Bone marrow (tissue), 2 donors: ENCODE measurements at regions not wholly inside any gene's neighbourhood (a gene's known extent, or its start where the extent isn't known, plus 50 kb on each side); places are given as distances from the start of the nearest gene placed in this dataset.

Experiments
- DNase-seq, 2 donors: peaks; one replicate each; lab custom pipeline; 2025; lab: John Stamatoyannopoulos, UW

DNA sequence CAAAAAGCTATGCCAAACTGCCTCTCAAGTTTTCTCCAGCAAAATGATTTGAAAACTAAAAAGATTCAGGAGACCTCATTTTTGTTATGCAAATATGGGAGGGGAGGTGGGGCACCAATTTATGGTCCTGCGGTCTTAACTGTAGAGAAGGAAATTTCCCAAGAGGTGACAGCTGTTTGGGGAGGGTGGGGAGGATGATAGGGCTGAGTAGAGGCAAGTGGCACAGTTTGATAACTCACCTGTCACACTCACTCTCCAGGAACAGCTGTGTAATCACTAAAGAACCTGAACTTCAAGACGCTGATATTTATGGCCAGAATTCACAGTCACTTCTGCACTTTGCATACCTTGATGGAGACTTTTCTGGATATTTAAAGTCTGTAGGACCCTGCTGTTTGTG is 232.9 kb upstream of the STARD13 start:
- no peak for DNase-seq

DNA sequence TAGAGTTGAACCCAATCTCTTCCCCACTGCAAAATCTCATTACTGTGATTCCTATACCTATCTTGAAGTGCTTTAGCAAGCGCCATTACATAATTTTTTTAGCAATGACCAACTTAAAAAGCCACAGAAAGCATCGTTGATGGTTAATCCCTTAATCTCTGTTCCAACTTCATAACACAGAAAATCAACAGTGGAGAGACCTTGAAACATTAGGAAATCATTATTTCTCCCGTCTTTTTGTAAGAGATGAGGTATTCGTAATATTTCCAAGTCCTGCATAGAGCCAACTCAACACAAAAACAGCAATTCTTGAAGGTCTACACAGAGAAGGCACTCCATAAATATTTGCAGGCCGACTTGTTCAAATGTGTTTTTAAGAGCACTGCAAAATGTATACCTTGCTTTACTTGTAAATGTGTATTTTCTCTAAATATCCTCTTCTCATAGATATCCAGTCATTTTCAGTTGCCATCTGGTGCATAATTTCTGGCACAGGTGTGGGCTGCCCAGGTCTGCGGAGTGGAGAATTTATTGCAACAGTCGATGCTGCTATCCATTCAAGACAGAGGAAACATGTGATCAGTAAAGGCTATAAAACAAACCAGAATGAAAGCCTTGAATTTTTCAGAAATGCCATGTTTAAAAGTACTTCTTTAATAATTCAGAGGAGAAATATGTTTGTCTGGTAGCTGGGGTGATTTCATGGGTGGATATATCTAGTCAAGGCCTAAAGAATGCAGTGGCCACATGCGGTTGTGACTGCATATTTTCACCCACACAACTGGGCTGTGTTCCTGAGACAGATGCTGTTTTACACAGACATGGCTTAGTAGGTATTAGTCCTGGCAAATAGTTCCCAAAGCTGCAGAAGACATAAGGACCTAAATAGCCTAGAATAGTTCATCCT is 234.3 kb upstream of the STARD13 start:
- no peak for DNase-seq

DNA sequence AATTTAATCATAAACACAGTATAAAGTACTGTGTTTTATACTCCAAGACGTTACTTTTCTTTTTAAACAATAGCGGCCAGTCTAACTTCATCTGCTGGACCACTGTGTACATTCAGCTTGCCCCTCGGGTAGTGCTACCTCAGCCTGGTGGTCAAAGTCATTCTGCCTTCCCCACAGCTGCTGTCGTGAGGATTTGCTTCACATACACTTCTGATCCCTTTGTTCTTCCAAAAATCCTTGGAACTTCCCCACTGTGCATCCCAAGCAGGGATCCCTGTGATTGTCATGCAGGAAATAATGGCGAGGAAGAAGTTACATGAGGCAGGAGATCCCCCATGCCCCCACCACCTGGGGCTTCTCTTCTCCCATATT is 234.9 kb upstream of the STARD13 start:
- no peak for DNase-seq

- DNase-seq, result no peak
Measured at GRCh38 chr13:33524086-33524485, 238.5 kb upstream of the STARD13 start.

- DNase-seq, result no peak
Measured at GRCh38 chr13:33525763-33526162, 240.2 kb upstream of the STARD13 start.

- DNase-seq, result no peak
Measured at GRCh38 chr13:33526718-33527117, 241.2 kb upstream of the STARD13 start.

- DNase-seq, result peak in 1 of 2 donors; percentile 44
Measured at GRCh38 chr13:33528896-33529295, 243.3 kb upstream of the STARD13 start.

DNA sequence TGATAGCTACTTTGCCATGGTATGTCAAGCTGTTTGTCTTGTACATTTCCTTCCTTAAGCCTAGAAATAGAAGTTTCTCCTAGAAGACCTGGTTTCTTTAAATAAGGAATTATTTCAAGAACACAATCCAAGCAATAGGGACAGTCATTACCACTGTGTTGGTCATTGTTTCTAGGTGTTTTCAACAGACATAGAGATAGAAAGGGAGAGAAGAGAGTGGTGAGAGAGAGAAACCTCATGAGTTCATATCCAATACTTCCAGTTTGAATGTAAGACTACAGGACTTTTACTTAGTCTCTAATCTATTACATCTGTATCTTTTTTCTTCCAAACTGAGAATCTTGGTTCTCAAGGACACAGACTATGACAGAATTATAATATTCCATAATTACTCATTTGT is 245.9 kb upstream of the STARD13 start:
- DNase-seq, result no peak

DNA sequence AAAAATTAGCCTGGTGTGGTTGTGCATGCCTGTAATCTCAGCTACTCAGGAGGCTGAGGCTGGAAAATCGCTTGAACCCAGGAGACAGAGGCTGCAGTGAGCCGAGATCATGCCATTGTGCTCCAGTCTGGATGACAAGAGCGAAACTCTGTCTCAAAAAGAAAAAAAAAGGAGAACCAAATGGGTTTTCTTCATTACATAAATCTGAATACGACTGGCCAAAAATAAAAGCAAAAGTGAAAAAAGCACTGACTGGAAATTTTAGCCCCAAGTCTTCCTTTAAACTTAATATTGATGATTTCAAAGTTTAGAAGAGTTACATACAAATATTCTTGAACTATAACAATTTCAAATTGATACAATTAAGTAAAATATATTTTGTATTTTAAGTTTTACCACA is 249.5 kb upstream of the STARD13 start:
- DNase-seq, result no peak

DNA sequence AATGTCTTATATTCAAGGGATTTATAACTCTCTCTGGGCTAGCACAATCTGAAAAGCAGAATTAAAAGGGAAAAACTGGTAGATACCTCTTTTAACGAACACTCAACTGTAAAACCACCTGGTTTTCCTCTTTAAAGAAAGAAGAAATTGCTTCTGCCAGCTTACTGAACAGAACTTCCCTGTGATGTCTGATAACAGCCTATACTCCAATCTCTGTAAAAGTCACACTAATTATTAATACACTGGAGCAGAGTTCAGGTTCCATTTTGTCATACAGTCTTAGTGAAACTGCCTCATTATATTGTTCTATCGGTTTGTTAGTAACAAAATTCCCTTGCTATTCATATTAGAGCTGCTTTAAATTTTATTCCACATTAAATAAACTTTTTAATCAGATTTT is 251.0 kb upstream of the STARD13 start:
- DNase-seq, result no peak

DNA sequence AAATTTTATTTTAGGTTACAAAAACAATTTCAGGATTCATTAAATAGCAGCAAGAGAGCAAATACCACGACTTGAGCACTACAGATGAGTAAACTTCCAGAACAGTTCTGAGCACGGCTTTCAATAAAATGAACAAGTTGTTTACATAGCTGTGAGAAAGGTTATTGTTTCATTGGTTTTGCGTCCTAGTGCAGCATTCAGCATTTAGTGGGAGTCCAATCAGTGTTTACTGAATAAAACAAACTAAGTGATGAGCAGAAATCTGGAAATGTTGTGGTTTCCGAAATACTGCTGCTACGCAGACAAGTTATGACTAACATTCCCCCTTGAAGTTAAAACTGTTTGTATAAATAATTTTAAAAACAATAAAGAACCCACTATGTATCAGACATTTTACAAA is 251.5 kb upstream of the STARD13 start:
- no peak for DNase-seq

DNA sequence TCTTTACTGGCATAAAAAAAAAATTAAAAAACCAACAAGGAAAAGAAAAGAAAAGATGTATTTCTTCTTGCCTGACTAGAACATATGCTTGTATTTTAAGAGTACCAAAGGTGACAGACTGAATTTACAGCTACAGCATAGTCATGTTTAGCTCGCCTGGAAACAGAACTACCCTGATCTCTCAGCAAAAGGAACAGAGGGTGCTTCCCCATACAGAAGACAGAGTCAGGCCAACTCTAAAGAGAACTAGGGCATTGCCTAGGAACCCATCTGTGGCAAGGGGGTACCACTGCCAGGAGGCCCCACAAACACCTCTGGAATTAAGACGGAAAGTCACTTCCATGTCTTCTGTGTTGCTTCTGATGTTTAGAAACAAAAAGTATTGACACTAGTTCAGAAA is 252.1 kb upstream of the STARD13 start:
- peak in 1 of 2 donors; percentile 34 for DNase-seq

- DNase-seq, result no peak
Measured at GRCh38 chr13:33541456-33541855, 255.9 kb upstream of the STARD13 start.

GRCh38 chr13:33541962-33542308 is 256.4 kb upstream of the STARD13 start:
- no peak for DNase-seq

- DNase-seq, result peak; percentile 99 to 100
Measured at GRCh38 chr13:33542309-33543088, 256.9 kb upstream of the STARD13 start.

DNA sequence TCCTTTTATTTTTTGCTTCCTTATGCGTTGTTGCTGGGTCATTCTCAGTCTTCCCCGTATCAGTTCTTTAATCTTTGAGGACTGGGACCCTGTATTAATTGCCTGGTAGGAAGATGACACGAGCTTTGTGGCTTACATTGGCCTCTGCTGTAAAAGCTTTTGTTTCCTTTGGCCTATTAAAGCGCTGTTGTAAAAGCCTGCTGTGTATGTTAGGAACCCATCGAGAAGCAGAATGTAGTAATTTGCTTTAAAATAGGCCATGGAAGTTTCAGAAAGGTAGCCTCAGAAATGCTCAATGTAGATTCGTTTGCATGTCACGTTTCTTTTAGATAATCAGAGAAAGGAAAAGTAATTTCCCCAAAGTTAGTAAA is 257.5 kb upstream of the STARD13 start:
- DNase-seq, result no peak

GRCh38 chr13:33543631-33544265 is 258.2 kb upstream of the STARD13 start:
- no peak for DNase-seq

GRCh38 chr13:33544308-33544707 is 258.8 kb upstream of the STARD13 start:
- no peak for DNase-seq

- DNase-seq, result no peak
Measured at GRCh38 chr13:33545492-33545891, 259.9 kb upstream of the STARD13 start.

GRCh38 chr13:33547035-33547434 is 261.5 kb upstream of the STARD13 start:
- no peak for DNase-seq

DNA sequence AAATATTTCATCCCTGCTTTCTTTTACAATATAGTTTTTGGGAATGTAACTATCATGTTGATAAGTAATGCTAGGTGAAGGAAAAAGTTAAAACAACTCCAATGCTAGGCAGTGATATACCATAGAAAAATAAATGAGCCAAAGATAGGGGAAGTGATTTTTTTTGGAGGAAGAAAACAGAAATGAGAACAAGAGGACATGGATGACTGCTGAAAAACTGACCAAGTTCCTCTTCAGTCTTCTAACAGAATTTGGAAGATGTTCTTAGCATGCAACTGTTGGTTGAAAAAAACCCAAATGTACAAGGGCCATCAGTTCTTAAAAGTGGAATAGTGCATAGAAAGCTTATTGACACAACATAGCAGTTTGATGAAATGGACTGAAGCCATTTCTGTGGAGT is 262.5 kb upstream of the STARD13 start:
- DNase-seq, result peak in 1 of 2 donors; percentile 54

- no peak for DNase-seq
Measured at GRCh38 chr13:33550276-33550675, 264.7 kb upstream of the STARD13 start.

GRCh38 chr13:33550885-33551284 is 265.3 kb upstream of the STARD13 start:
- no peak for DNase-seq
